NT2/D1 (cell line): ENCODE measurements at regions not wholly inside any gene's neighbourhood (a gene's known extent, or its start where the extent isn't known, plus 50 kb on each side); places are given as distances from the start of the nearest gene placed in this dataset.

Source experiments
- SUZ12 ChIP-seq: IDR thresholded peaks from 2 replicates; pipeline ENCODE4 v1.6.1; 2011; ENCODE audit not compliant: insufficient read length, insufficient read depth; ENCODE audit errors: extremely low read depth
- YY1 ChIP-seq: IDR thresholded peaks from 2 replicates; pipeline ENCODE4 v1.6.1; 2011; ENCODE audit not compliant: insufficient read length, insufficient read depth
- ZNF274 ChIP-seq: IDR thresholded peaks from 2 replicates; pipeline ENCODE4 v1.6.1; 2011; ENCODE audit warnings: mild to moderate bottlenecking, low read depth, low read length

- TF ChIP-seq YY1 (no peak), SUZ12 (no peak), ZNF274 (no peak)
These were observed 140.4 kb upstream of the RPS23 start for GRCh38 chr5:82418608-82418950.
